ENCODE measurements at regions not wholly inside any gene's neighbourhood (a gene's known extent, or its start where the extent isn't known, plus 50 kb on each side); places are given as distances from the start of the nearest gene placed in this dataset.

GRCh38 chr21:26641062-26641461, 68.0 kb upstream of the CYYR1 start:
- DNase-seq = no peak

- DNase-seq = no peak
Observed at GRCh38 chr21:26637201-26637745, 64.2 kb upstream of the CYYR1 start.

GRCh38 chr21:26635681-26636080, 62.6 kb upstream of the CYYR1 start:
- DNase-seq = no peak

- DNase-seq = no peak
Observed at GRCh38 chr21:26632691-26633090, 59.6 kb upstream of the CYYR1 start.

- DNase-seq = no peak
Observed at GRCh38 chr21:26626187-26626586, 53.1 kb upstream of the CYYR1 start.

GRCh38 chr21:26624983-26625519, 52.0 kb upstream of the CYYR1 start:
- no peak for DNase-seq

Measured in CD4-positive, alpha-beta T cell treated with Interleukin-4 for 1 hour (primary cell).